ENCODE measurements at regions not wholly inside any gene's neighbourhood (a gene's known extent, or its start where the extent isn't known, plus 50 kb on each side); places are given as distances from the start of the nearest gene placed in this dataset.

DNA sequence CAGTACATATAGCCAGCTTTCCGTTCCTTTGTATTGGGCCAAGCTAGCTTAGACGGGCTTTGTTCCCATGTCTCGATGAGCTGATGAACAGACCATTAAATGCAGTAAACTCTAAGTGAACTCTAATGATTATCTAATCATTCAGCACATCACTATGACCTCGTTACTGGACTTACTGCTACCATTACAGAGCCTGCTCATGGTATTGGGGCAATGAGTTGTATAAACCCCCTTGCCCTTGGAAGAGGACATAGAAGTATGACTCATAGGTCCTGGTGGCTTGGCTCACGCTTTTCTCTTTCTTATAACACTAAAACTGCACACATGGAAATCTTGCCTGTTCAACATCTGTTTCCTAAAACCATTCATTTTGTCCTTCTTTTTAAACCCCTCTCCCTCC, 93.6 kb upstream of the DYNLRB2 start:
- TF ChIP-seq, protein P1, sequence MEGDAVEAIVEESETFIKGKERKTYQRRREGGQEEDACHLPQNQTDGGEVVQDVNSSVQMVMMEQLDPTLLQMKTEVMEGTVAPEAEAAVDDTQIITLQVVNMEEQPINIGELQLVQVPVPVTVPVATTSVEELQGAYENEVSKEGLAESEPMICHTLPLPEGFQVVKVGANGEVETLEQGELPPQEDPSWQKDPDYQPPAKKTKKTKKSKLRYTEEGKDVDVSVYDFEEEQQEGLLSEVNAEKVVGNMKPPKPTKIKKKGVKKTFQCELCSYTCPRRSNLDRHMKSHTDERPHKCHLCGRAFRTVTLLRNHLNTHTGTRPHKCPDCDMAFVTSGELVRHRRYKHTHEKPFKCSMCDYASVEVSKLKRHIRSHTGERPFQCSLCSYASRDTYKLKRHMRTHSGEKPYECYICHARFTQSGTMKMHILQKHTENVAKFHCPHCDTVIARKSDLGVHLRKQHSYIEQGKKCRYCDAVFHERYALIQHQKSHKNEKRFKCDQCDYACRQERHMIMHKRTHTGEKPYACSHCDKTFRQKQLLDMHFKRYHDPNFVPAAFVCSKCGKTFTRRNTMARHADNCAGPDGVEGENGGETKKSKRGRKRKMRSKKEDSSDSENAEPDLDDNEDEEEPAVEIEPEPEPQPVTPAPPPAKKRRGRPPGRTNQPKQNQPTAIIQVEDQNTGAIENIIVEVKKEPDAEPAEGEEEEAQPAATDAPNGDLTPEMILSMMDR (IDR thresholded peaks at IDR 0.05) = no peak
- no peak for TF ChIP-seq POLR2A (IDR thresholded peaks at IDR 0.05)
